Stomach smooth muscle (tissue), 2 donors: ENCODE measurements at regions not wholly inside any gene's neighbourhood (a gene's known extent, or its start where the extent isn't known, plus 50 kb on each side); places are given as distances from the start of the nearest gene placed in this dataset.

ENCODE experiments used
- H3K27ac ChIP-seq: one replicate; pipeline ENCODE4 v1.7.0; 2013; ENCODE audit warnings: mild to moderate bottlenecking, low read length, inconsistent platforms
- H3K27me3 ChIP-seq, 2 donors: one replicate each; pipeline ENCODE4 v1.7.0; 2013; ENCODE audit warnings: low read length in 2 of 2; ENCODE audit not compliant: insufficient read depth in 2 of 2, control insufficient read depth in 1 of 2
- H3K36me3 ChIP-seq, 2 donors: one replicate each; pipeline ENCODE4 v1.7.0; 2013; ENCODE audit warnings: low read length in 2 of 2; ENCODE audit not compliant: control insufficient read depth in 2 of 2, insufficient read depth in 2 of 2
- H3K4me1 ChIP-seq: one replicate; pipeline ENCODE4 v1.7.0; 2013; ENCODE audit warnings: low read length; ENCODE audit not compliant: control insufficient read depth, insufficient read depth
- H3K4me3 ChIP-seq, 2 donors: one replicate each; pipeline ENCODE4 v1.7.0; 2013; ENCODE audit warnings: low read length in 2 of 2
- H3K9ac ChIP-seq, 2 donors: one replicate each; pipeline ENCODE4 v1.7.0; 2013; ENCODE audit warnings: low read length in 2 of 2, mild to moderate bottlenecking in 1 of 2
- H3K9me3 ChIP-seq, 2 donors: one replicate each; pipeline ENCODE4 v1.7.0; 2013; ENCODE audit warnings: low read length in 2 of 2; ENCODE audit not compliant: control insufficient read depth in 2 of 2
- donor health status: healthy.
- donor health status: Pancreatic carcinoma.

DNA sequence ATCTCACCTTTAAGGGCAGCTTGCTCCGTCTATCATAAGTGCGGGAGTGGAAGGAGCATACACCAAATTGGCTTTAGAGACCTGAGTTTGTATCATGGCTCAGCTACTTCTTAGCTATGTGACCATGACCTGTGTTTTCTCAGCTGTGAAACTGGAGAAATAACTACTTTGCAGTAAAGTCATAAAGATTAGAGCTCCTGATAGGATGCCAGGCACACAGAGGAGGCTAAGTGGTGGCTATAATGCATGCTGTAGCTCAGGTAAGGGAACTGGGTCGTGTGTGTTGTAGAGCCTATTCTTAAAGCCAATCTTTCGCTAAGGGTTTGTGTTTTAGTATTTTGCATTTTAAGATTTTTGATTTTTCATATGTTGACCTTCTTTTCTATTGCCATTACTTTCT, 451.5 kb upstream of the MAN1A1 start:
- H3K9me3 ChIP-seq = no peaks in the 10 kb centered on the region
- no peaks in the 10 kb centered on the region for H3K27me3 ChIP-seq
- no peak overlapping the region for H3K4me3 ChIP-seq
- no peak overlapping the region for H3K27ac ChIP-seq
- H3K9ac ChIP-seq = no peak overlapping the region
- H3K36me3 ChIP-seq = no peaks in the 10 kb centered on the region
- H3K4me1 ChIP-seq = no peaks in the 10 kb centered on the region

DNA sequence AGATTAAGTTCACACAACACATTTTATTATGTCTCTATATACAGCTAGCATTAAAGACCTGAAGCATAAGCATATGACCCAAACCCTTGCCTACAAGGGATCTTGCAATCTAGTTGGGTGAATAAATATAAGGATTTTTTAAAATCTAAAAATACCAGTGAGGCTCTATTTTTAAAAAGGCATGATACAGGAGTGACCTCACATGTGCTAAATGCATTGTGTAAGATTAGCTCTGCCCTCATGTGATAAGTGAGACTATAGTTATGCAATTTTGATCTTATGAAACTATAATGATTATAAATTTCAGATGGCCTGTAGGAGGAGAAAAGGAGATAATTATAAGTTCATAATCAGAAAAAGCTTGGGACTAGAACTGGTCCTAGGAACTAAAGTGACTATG, 451.0 kb upstream of the MAN1A1 start:
- H3K4me3 ChIP-seq = no peak overlapping the region
- H3K4me1 ChIP-seq = no peaks in the 10 kb centered on the region
- no peaks in the 10 kb centered on the region for H3K9me3 ChIP-seq
- H3K36me3 ChIP-seq = no peaks in the 10 kb centered on the region
- no peak overlapping the region for H3K27ac ChIP-seq
- H3K27me3 ChIP-seq = no peaks in the 10 kb centered on the region
- no peak overlapping the region for H3K9ac ChIP-seq

GRCh38 chr6:119799596-119800509, 450.3 kb upstream of the MAN1A1 start:
- Histone ChIP-seq H3K27me3 (no peaks in the 10 kb centered on the region), H3K9ac (no peak overlapping the region), H3K27ac (no peak overlapping the region), H3K4me3 (no peak overlapping the region), H3K4me1 (no peaks in the 10 kb centered on the region), H3K9me3 (no peaks in the 10 kb centered on the region), H3K36me3 (no peaks in the 10 kb centered on the region)

GRCh38 chr6:119791736-119792135, 442.2 kb upstream of the MAN1A1 start:
- Histone ChIP-seq H3K4me3 (no peak overlapping the region), H3K27ac (no peak overlapping the region), H3K36me3 (no peaks in the 10 kb centered on the region), H3K9ac (no peak overlapping the region), H3K4me1 (no peaks in the 10 kb centered on the region), H3K9me3 (peaks cover 0 to 4% of the 10 kb centered on the region in 2 donors), H3K27me3 (no peaks in the 10 kb centered on the region)

GRCh38 chr6:119781365-119781764, 431.8 kb upstream of the MAN1A1 start:
- no peaks in the 10 kb centered on the region for H3K4me1 ChIP-seq
- no peaks in the 10 kb centered on the region for H3K36me3 ChIP-seq
- no peaks in the 10 kb centered on the region for H3K27me3 ChIP-seq
- H3K9ac ChIP-seq = no peak overlapping the region
- H3K27ac ChIP-seq = no peak overlapping the region
- H3K4me3 ChIP-seq = no peak overlapping the region
- no peaks in the 10 kb centered on the region for H3K9me3 ChIP-seq

GRCh38 chr6:119768201-119768600, 418.6 kb upstream of the MAN1A1 start:
- Histone ChIP-seq H3K9me3 (peaks cover 2 to 6% of the 10 kb centered on the region in 2 donors), H3K4me1 (no peaks in the 10 kb centered on the region), H3K9ac (no peak overlapping the region), H3K27me3 (no peaks in the 10 kb centered on the region), H3K36me3 (no peaks in the 10 kb centered on the region), H3K4me3 (no peak overlapping the region), H3K27ac (no peak overlapping the region)

- Histone ChIP-seq H3K9me3 (no peaks in the 10 kb centered on the region), H3K27ac (no peak overlapping the region), H3K9ac (no peak overlapping the region), H3K4me1 (no peaks in the 10 kb centered on the region), H3K27me3 (no peaks in the 10 kb centered on the region), H3K36me3 (no peaks in the 10 kb centered on the region), H3K4me3 (no peak overlapping the region)
Observed at GRCh38 chr6:119764927-119765681, 415.5 kb upstream of the MAN1A1 start.

GRCh38 chr6:119760046-119760445, 410.5 kb upstream of the MAN1A1 start:
- Histone ChIP-seq H3K9me3 (no peaks in the 10 kb centered on the region), H3K9ac (no peak overlapping the region), H3K4me1 (no peaks in the 10 kb centered on the region), H3K36me3 (no peaks in the 10 kb centered on the region), H3K27me3 (no peaks in the 10 kb centered on the region), H3K27ac (no peak overlapping the region), H3K4me3 (no peak overlapping the region)

DNA sequence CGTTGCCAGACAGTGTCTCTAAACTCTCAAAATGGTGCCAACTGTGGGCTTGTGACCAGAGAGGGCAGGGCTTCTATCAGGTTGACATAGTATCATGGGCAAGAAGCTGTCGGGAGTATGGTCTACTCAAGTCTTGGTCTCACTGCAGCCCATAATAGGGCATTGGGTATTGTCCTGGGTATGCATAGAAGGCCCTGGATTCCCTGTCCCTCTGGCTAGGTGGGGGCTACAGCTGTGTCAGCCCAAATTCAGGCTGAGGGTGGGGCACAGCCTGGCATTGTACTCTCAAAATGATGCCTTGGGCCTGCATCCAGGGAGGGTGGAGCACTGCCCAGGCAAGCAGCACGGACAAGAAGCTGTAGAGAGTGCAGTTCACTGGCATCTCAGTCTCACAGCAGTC, 408.8 kb upstream of the MAN1A1 start:
- H3K9ac ChIP-seq = no peak overlapping the region
- H3K9me3 ChIP-seq = no peaks in the 10 kb centered on the region
- H3K36me3 ChIP-seq = no peaks in the 10 kb centered on the region
- no peaks in the 10 kb centered on the region for H3K27me3 ChIP-seq
- H3K4me3 ChIP-seq = no peak overlapping the region
- H3K4me1 ChIP-seq = no peaks in the 10 kb centered on the region
- no peak overlapping the region for H3K27ac ChIP-seq

- H3K4me3 ChIP-seq = no peak overlapping the region
- no peaks in the 10 kb centered on the region for H3K9me3 ChIP-seq
- no peaks in the 10 kb centered on the region for H3K27me3 ChIP-seq
- no peaks in the 10 kb centered on the region for H3K36me3 ChIP-seq
- no peak overlapping the region for H3K9ac ChIP-seq
- H3K4me1 ChIP-seq = no peaks in the 10 kb centered on the region
- H3K27ac ChIP-seq = no peak overlapping the region
Observed at GRCh38 chr6:119757467-119757866, 407.9 kb upstream of the MAN1A1 start.

DNA sequence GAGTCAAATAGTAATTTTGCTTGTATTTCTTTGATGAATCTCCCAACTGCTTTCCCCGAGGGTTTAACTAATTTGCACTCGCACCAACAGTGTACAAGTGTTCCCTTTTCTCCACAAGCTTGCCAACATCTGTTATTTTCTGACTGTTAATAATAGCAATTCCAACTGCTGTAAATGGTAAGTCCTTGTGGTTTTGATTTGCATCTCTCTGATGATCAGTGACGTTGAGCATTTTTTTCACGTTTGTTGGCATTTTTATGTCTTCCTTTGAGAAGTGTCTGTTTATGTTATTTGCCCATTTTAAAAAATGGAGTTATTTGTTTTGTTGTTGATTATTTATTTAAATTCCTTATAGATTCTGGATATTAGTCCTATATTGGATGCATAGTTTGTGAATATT, 399.8 kb upstream of the MAN1A1 start:
- H3K9me3 ChIP-seq = no peaks in the 10 kb centered on the region
- no peaks in the 10 kb centered on the region for H3K27me3 ChIP-seq

More for the DNA sequence above, 399.8 kb upstream of the MAN1A1 start:
- no peak overlapping the region for H3K4me3 ChIP-seq
- no peak overlapping the region for H3K9ac ChIP-seq
- no peaks in the 10 kb centered on the region for H3K36me3 ChIP-seq
- no peaks in the 10 kb centered on the region for H3K4me1 ChIP-seq
- H3K27ac ChIP-seq = no peak overlapping the region
